SH-SY5Y (cell line): ENCODE measurements at regions not wholly inside any gene's neighbourhood (a gene's known extent, or its start where the extent isn't known, plus 50 kb on each side); places are given as distances from the start of the nearest gene placed in this dataset.

Source experiments
- GATA2 ChIP-seq: IDR thresholded peaks from 2 replicates; pipeline ENCODE4 v1.6.1; 2011; ENCODE audit warnings: mild to moderate bottlenecking, low read depth, low read length
- GATA3 ChIP-seq: IDR thresholded peaks from 2 replicates; pipeline ENCODE4 v1.6.1; 2011; ENCODE audit warnings: low read depth, mild to moderate bottlenecking, low read length, moderate library complexity

- TF ChIP-seq GATA2 = no peak; the same call in 1 of the 2 replicates
- 0 out of 2 replicates have a peak, but pooled peaks have one; percentile 13 for TF ChIP-seq GATA3
These were observed 303.0 kb upstream of the PLD5 start for GRCh38 chr1:242827538-242827937.
